ENCODE measurements at regions not wholly inside any gene's neighbourhood (a gene's known extent, or its start where the extent isn't known, plus 50 kb on each side); places are given as distances from the start of the nearest gene placed in this dataset.

GRCh38 chr3:73908218-73908617 is 283.5 kb upstream of the PDZRN3 start:
- TF ChIP-seq CTCF (IDR thresholded peaks at IDR 0.05; ENCODE audit: low read depth, low read length, poor library complexity, severe bottlenecking): no peak
- no peak for TF ChIP-seq EZH2phosphoT487 (IDR thresholded peaks at IDR 0.05; ENCODE audit: borderline replicate concordance, low read length)
